ENCODE measurements at regions not wholly inside any gene's neighbourhood (a gene's known extent, or its start where the extent isn't known, plus 50 kb on each side); places are given as distances from the start of the nearest gene placed in this dataset.

- no peak for TF ChIP-seq RAD21 (conservative IDR thresholded peaks at IDR 0.05)
- TF ChIP-seq EZH2 (IDR thresholded peaks at IDR 0.05; ENCODE audit: borderline replicate concordance, insufficient read depth, low read length, poor library complexity, severe bottlenecking) = no peak
- no peak for TF ChIP-seq CTCF (IDR thresholded peaks at IDR 0.05; ENCODE audit: poor library complexity, severe bottlenecking)
- TF ChIP-seq MXI1 (conservative IDR thresholded peaks at IDR 0.05; ENCODE audit: poor library complexity, severe bottlenecking) = no peak
Measured at GRCh38 chr4:29708473-29708872, 1011.7 kb upstream of the PCDH7 start.

All from neural cell (in vitro differentiated cells).